HG03159 (cell line): ENCODE measurements at regions not wholly inside any gene's neighbourhood (a gene's known extent, or its start where the extent isn't known, plus 50 kb on each side); places are given as distances from the start of the nearest gene placed in this dataset.
"Not testable (repeated sequence)": the region's sequence is repeated elsewhere in the genome, so short reads cannot be mapped to it uniquely, and the experiment has no call there.

ENCODE experiments used
- ATAC-seq: cut with Tn5 transposase; IDR thresholded peaks from one replicate; pipeline ENCODE4 v1.9.1; 2021; ENCODE audit warnings: mild to moderate bottlenecking, moderate library complexity; ENCODE audit not compliant: unreplicated experiment

GRCh38 chr9:88596376-88596775 is 61.4 kb downstream of the NXNL2 start:
- no peak for ATAC-seq

- no peak for ATAC-seq
These were observed 70.0 kb downstream of the NXNL2 start for GRCh38 chr9:88604836-88605511.

GRCh38 chr9:88605512-88606362 is 70.8 kb downstream of the NXNL2 start:
- ATAC-seq = no peak

- no peak for ATAC-seq
These were observed 79.4 kb downstream of the NXNL2 start for GRCh38 chr9:88614359-88614758.

- no peak for ATAC-seq
These were observed 88.7 kb downstream of the NXNL2 start for GRCh38 chr9:88623698-88624097.

- no peak for ATAC-seq
These were observed 93.1 kb downstream of the NXNL2 start for GRCh38 chr9:88628114-88628513.

- no peak for ATAC-seq
These were observed 93.8 kb downstream of the NXNL2 start for GRCh38 chr9:88628811-88629210.

- not testable (repeated sequence) for ATAC-seq
These were observed 95.6 kb downstream of the NXNL2 start for GRCh38 chr9:88630574-88630973.

GRCh38 chr9:88635151-88635550 is 100.2 kb downstream of the NXNL2 start:
- ATAC-seq = no peak

- ATAC-seq = no peak
These were observed 106.7 kb downstream of the NXNL2 start for GRCh38 chr9:88641456-88642240.

- ATAC-seq = no peak
These were observed 107.4 kb downstream of the NXNL2 start for GRCh38 chr9:88642336-88642735.

GRCh38 chr9:88643931-88644330 is 109.0 kb downstream of the NXNL2 start:
- no peak for ATAC-seq

- ATAC-seq = no peak
These were observed 110.3 kb downstream of the NXNL2 start for GRCh38 chr9:88645172-88645878.

- no peak for ATAC-seq
These were observed 110.9 kb downstream of the NXNL2 start for GRCh38 chr9:88645879-88646199.

GRCh38 chr9:88646539-88647300 is 111.7 kb downstream of the NXNL2 start:
- no peak for ATAC-seq

- ATAC-seq = no peak
These were observed 117.0 kb downstream of the NXNL2 start for GRCh38 chr9:88651682-88652633.

- no peak for ATAC-seq
These were observed 117.9 kb downstream of the NXNL2 start for GRCh38 chr9:88652876-88653275.

- no peak for ATAC-seq
These were observed 118.4 kb downstream of the NXNL2 start for GRCh38 chr9:88653406-88653805.

- no peak for ATAC-seq
These were observed 118.9 kb downstream of the NXNL2 start for GRCh38 chr9:88653911-88654310.
